ENCODE measurements at regions not wholly inside any gene's neighbourhood (a gene's known extent, or its start where the extent isn't known, plus 50 kb on each side); places are given as distances from the start of the nearest gene placed in this dataset.

GRCh38 chrX:40423299-40423698 is 157.5 kb upstream of the ATP6AP2 start:
- H3K4me3 ChIP-seq (ENCODE audit: control insufficient read depth, low read depth, low read length), result no peak overlapping the region
- no peak for DNase-seq (ENCODE audit: low read depth)
- TF ChIP-seq CTCF (conservative IDR thresholded peaks at IDR 0.05; ENCODE audit: control insufficient read depth, insufficient read depth, low read depth, low read length), result no peak

GRCh38 chrX:40422021-40422420 is 158.7 kb upstream of the ATP6AP2 start:
- no peak for TF ChIP-seq CTCF (conservative IDR thresholded peaks at IDR 0.05; ENCODE audit: control insufficient read depth, insufficient read depth, low read depth, low read length)
- DNase-seq (ENCODE audit: low read depth), result no peak
- no peak overlapping the region for H3K4me3 ChIP-seq (ENCODE audit: control insufficient read depth, low read depth, low read length)

GRCh38 chrX:40420899-40421729 is 159.7 kb upstream of the ATP6AP2 start:
- TF ChIP-seq CTCF (conservative IDR thresholded peaks at IDR 0.05; ENCODE audit: control insufficient read depth, insufficient read depth, low read depth, low read length), result no peak
- no peak overlapping the region for H3K4me3 ChIP-seq (ENCODE audit: control insufficient read depth, low read depth, low read length)
- no peak for DNase-seq (ENCODE audit: low read depth)

- H3K4me3 ChIP-seq (ENCODE audit: control insufficient read depth, low read depth, low read length), result no peak overlapping the region
- DNase-seq (ENCODE audit: low read depth), result no peak
- TF ChIP-seq CTCF (conservative IDR thresholded peaks at IDR 0.05; ENCODE audit: control insufficient read depth, insufficient read depth, low read depth, low read length), result no peak
Measured at GRCh38 chrX:40418813-40419195, 162.0 kb upstream of the ATP6AP2 start.

- DNase-seq (ENCODE audit: low read depth), result no peak
- no peak for TF ChIP-seq CTCF (conservative IDR thresholded peaks at IDR 0.05; ENCODE audit: control insufficient read depth, insufficient read depth, low read depth, low read length)
- H3K4me3 ChIP-seq (ENCODE audit: control insufficient read depth, low read depth, low read length), result no peak overlapping the region
Measured at GRCh38 chrX:40418146-40418812, 162.5 kb upstream of the ATP6AP2 start.

- no peak overlapping the region for H3K4me3 ChIP-seq (ENCODE audit: control insufficient read depth, low read depth, low read length)
- no peak for TF ChIP-seq CTCF (conservative IDR thresholded peaks at IDR 0.05; ENCODE audit: control insufficient read depth, insufficient read depth, low read depth, low read length)
- no peak for DNase-seq (ENCODE audit: low read depth)
Measured at GRCh38 chrX:40415675-40416074, 165.1 kb upstream of the ATP6AP2 start.

Measured in fibroblast of mammary gland (primary cell).